C4-2B (cell line): ENCODE measurements at regions not wholly inside any gene's neighbourhood (a gene's known extent, or its start where the extent isn't known, plus 50 kb on each side); places are given as distances from the start of the nearest gene placed in this dataset.

ENCODE experiments used
- CTCF ChIP-seq: fragments of 450-650 bp; conservative IDR thresholded peaks from 2 replicates; pipeline ENCODE4 v1.5.1; 2017; ENCODE audit warnings: mild to moderate bottlenecking
- ZFX ChIP-seq: fragments of 450-650 bp; IDR thresholded peaks from 2 replicates; pipeline ENCODE4 v1.6.1; 2017

- TF ChIP-seq CTCF (no peak), ZFX (no peak)
These were observed 164.0 kb downstream of the RGS9 start for GRCh38 chr17:65301184-65301583.
